ENCODE measurements at regions not wholly inside any gene's neighbourhood (a gene's known extent, or its start where the extent isn't known, plus 50 kb on each side); places are given as distances from the start of the nearest gene placed in this dataset.

- DNase-seq = no peak
Measured at GRCh38 chr20:48096957-48097890, 311.9 kb upstream of the SULF2 start.

DNA sequence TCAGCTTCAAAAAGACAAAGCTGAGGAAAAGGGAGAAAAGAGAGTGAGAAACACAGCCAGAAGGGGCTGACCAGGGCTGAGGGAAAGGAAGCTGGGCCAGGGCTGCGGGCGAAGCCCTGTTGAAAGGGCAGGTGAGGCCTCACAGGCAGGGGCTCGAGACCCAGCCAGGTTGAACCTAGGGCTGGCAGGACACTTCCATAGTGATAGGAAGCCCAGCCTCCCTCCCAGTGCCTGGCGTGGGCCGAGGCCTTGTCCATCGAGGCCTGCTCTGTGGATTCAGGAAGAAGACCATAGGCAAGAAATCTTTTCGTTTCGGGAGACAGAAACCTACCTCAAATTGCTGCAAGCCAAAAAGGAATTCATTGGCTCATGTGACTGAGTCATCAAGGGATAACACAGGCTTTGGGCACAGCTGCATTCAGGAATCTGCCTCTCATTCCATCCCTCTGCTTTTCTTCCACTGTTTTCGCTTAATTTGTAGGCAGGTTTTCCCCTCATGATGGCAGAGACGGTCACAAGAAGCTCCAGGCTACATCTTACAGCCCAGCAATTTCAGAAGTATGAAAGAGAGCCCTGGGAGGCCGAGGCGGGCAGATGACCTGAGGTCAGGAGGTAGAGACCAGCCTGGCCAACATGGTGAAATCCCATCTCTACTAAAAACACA lies 311.1 kb upstream of the SULF2 start:
- no peak for DNase-seq

GRCh38 chr20:48094944-48095343 lies 309.7 kb upstream of the SULF2 start:
- DNase-seq = no peak

DNA sequence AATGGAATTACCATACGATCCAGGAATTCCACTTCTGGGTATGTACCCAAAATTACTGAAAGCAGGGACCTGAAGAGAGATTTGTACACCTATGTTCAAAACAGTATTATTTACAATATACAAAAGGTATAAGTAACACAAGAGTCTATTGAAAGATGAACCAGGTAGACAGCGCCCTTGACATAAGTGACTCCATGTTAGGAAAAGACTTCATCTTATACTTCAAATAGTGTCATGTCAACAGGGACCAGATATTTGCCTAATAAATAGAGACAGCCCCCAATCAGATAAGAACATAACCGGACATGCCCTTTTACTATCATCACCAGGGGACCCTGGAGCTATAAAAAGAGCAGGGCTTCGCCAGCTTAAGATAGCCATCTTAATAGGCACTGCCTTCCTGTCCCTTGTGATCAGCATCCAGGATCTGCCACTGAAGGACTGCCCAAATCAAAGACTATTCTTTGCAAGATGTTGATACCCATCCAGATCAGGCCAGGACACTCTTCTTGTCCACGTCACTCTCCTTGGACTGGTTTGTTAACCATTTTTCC lies 309.0 kb upstream of the SULF2 start:
- DNase-seq = no peak

GRCh38 chr20:48092596-48093280 lies 307.5 kb upstream of the SULF2 start:
- no peak for DNase-seq

GRCh38 chr20:48090784-48091183 lies 305.5 kb upstream of the SULF2 start:
- no peak for DNase-seq

GRCh38 chr20:48090314-48090713 lies 305.0 kb upstream of the SULF2 start:
- no peak for DNase-seq

GRCh38 chr20:48080583-48080982 lies 295.3 kb upstream of the SULF2 start:
- DNase-seq = no peak

GRCh38 chr20:48079028-48079427 lies 293.7 kb upstream of the SULF2 start:
- no peak for DNase-seq

GRCh38 chr20:48076747-48077146 lies 291.5 kb upstream of the SULF2 start:
- no peak for DNase-seq

GRCh38 chr20:48076247-48076646 lies 291.0 kb upstream of the SULF2 start:
- DNase-seq = no peak

- no peak for DNase-seq
Measured at GRCh38 chr20:48075591-48076174, 290.4 kb upstream of the SULF2 start.

GRCh38 chr20:48070991-48071652 lies 285.8 kb upstream of the SULF2 start:
- DNase-seq = no peak

GRCh38 chr20:48069596-48069995 lies 284.3 kb upstream of the SULF2 start:
- no peak for DNase-seq

DNA sequence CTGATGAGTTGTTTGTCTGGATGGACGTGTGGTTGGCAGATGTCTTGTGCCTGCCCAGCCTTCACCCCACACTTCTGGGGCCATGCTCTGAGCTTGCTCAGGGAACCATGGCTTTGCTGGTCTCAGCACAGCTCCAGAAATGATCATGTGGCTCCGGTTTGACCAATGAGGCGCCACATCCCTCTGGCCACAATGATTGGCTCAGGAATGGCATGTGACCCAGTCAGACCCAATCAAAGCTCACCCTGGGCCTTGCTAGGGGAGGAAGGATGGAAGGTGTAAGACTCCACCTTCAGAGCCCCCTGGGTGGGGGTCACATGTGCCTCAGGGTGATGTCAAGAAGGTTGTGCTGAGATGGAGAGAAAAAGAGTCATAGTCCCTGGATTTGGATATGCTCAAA lies 281.6 kb upstream of the SULF2 start:
- DNase-seq = no peak

DNA sequence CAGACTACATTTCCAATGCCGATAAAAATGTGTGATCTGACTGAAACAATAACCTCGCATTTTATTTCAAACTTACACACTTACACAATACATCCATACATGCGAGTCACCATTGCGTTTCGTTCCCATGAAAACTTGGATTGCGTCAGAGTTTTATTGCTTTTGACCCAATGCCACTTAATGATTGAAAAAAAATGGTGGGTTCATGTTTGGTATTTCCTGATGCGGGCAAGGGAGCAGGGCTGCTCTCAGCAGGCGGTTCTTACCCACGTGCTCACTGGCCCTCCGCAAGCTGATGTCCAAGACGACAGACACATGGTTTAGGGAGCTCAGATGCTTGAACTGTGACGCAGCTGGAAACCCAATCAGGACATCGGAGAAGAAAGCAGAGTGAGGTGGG lies 281.0 kb upstream of the SULF2 start:
- no peak for DNase-seq

DNA sequence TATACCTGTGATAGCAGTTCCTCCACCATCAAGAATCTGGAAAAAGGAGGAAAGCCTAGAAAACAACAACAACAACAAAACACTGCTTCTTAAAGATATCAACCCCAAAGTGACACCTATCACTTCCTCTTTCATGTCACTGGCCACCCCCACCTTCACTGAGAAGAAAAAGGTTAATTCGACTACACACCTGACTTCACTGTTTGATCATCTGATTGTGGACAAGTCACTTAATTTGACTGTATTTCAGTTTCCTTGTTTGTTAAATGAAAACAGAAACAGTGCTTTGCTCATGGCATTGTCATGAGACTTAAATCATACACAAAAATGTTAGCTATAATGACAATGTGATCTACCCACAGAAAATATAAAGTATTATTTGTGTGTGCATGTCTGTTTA lies 280.6 kb upstream of the SULF2 start:
- no peak for DNase-seq

- DNase-seq = no peak
Measured at GRCh38 chr20:48064929-48065328, 279.6 kb upstream of the SULF2 start.

DNA sequence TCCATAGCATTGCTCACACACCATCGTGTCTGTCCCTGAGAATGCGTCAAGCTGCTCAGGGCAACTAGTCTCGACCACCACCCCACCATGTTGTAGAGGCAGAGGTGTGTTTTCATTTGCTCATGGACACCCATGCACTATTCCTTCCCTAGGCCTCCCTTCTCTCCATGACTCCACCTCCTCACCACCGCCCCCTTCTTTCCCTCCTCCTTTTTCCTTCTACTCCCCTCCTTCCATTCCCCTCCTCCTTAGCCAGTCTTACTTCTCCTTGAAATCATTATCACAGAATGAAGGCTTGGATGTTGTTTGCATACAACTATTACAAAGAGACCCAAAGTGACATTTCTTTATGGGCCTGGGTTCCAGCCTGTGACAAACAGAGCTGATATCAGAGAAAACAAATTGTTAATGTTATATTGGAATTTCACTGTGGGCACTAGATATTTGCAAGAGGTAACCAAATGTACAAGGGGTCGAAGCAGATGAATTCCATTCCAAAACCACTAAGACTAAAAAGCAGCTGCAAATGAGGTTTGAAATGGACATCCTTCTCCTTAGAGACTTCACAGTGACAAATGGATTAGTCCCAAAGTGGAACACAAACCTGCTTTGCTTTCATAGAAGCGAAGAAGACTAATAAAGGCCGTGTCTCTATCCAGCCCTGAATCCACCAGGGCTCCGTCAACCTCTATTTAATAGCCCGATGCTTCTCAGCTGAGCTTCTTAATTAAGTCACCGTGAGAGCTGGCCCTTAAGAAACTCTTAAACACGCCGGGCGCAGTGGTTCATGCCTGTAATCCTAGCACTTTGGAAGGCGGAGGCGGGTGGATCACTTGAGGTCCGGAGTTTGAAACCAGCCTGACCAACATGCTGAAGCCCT lies 275.8 kb upstream of the SULF2 start:
- DNase-seq = no peak

- DNase-seq = no peak
Measured at GRCh38 chr20:48058611-48059559, 273.6 kb upstream of the SULF2 start.

Measured in AML-193 (cell line).